ENCODE measurements at regions not wholly inside any gene's neighbourhood (a gene's known extent, or its start where the extent isn't known, plus 50 kb on each side); places are given as distances from the start of the nearest gene placed in this dataset.

DNA sequence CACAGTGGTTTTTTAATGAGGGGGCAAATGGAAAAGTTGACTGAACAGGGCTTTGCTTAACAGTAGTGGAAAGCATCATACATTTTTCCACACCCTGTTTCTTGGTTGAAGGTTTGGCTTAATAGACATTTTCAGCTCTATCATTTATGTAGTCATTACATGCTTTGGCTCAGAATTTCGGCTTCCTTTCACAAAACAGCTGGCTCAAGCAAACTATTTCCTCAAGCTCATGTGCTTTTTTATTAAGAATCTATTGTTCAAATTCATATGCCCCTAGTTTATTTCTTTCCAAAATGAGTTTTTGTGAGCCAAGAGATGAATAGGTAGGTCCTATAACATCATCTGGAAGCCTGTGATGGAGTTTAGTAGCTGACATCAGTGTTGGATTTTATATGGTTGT, 113.8 kb downstream of the SLITRK6 start:
- Histone ChIP-seq H3K4me2 (ENCODE audit: low read length) (no peak overlapping the region), H2AFZ (ENCODE audit: low read length) (no peak overlapping the region), H3K4me1 (ENCODE audit: insufficient read depth, low read length, poor library complexity, severe bottlenecking) (no peaks in the 10 kb centered on the region), H3K36me3 (ENCODE audit: insufficient read depth, low read length) (no peaks in the 10 kb centered on the region), H3K9me3 (ENCODE audit: low read length) (no peaks in the 10 kb centered on the region), H3K79me2 (ENCODE audit: insufficient read depth, low read depth, low read length) (no peaks in the 10 kb centered on the region), H4K20me1 (ENCODE audit: insufficient read depth, low read length) (no peaks in the 10 kb centered on the region), H3K4me3 (ENCODE audit: low read depth, low read length, poor library complexity, severe bottlenecking) (no peak overlapping the region), H3K27ac (ENCODE audit: low read depth, low read length, poor library complexity, severe bottlenecking) (no peak overlapping the region), H3K9me2 (ENCODE audit: insufficient read depth, low read length) (no peaks in the 10 kb centered on the region)
- intact Hi-C loops (cut with micrococcal nuclease; ENCODE audit: unreplicated experiment) = no loop called here
- POLR2A ChIA-PET = interaction anchor here (1.4 kb wide), 1 partner anchor 11 kb away, joined by 3 read pairs; no protein-coding TSS in a partner anchor
- BruUV-seq (replicated peaks) = no TSS peak
- TF ChIP-seq EZH2phosphoT487 (IDR thresholded peaks at IDR 0.05; ENCODE audit: borderline replicate concordance, low read depth, low read length) = no peak
- TF ChIP-seq, protein P1, sequence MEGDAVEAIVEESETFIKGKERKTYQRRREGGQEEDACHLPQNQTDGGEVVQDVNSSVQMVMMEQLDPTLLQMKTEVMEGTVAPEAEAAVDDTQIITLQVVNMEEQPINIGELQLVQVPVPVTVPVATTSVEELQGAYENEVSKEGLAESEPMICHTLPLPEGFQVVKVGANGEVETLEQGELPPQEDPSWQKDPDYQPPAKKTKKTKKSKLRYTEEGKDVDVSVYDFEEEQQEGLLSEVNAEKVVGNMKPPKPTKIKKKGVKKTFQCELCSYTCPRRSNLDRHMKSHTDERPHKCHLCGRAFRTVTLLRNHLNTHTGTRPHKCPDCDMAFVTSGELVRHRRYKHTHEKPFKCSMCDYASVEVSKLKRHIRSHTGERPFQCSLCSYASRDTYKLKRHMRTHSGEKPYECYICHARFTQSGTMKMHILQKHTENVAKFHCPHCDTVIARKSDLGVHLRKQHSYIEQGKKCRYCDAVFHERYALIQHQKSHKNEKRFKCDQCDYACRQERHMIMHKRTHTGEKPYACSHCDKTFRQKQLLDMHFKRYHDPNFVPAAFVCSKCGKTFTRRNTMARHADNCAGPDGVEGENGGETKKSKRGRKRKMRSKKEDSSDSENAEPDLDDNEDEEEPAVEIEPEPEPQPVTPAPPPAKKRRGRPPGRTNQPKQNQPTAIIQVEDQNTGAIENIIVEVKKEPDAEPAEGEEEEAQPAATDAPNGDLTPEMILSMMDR (conservative IDR thresholded peaks at IDR 0.05; ENCODE audit: low read length) = no peak
- CTCF ChIA-PET (ENCODE audit: unreplicated experiment) = no interaction called here
- DNase-seq (ENCODE audit: low spot score) = no peak

DNA sequence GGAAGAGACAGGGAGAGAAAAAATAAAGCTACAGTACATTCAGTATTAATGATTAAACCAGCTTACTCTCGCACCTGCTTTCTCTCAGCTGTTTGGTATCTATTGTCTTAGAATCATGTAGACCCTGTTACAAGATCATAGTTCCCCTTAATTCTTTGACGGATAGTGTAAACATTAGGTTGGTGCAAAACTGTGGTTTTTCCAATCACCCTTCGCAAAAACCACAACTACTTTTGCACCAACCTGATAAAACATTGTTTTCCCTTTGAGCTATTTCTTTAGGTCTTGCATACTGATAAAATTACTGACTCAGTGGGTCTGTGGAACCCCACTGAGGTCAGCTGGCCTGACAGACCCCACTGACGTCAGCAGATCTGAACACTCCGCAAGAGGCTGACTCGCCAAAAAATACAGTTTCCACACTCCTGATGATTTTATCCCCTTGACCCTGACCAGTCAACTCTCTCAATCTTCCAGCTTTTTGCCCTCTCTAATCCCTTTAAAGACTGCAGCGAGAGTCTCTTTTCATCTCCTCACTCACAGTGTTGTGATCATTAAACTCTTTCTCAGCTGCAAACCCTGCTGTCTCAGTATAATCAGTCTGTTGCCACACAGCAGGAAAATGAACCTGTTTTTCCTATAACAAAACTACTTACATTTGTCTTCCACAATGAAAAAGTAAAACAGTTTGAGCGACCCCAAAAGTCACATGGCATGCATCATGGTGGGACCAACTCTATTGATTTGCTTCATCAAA, 123.9 kb downstream of the SLITRK6 start:
- BruUV-seq (replicated peaks) = no TSS peak
- ChIA-PET CTCF (ENCODE audit: unreplicated experiment) (no interaction called here), POLR2A (interaction anchor here (1.1 to 1.4 kb wide), 2 partner anchors 10 to 21 kb away, joined by 3 to 4 read pairs; no protein-coding TSS in a partner anchor)
- no peak overlapping the region for H3K4me3 ChIP-seq (ENCODE audit: low read depth, low read length, poor library complexity, severe bottlenecking)
- H3K9me3 ChIP-seq (ENCODE audit: low read length) = 0 out of 2 replicates have a peak, but pooled peaks cover 5% of the 10 kb centered on the region
- H4K20me1 ChIP-seq (ENCODE audit: insufficient read depth, low read length) = no peaks in the 10 kb centered on the region
- intact Hi-C loops (cut with micrococcal nuclease; ENCODE audit: unreplicated experiment) = no loop called here
- no peak overlapping the region for H3K4me2 ChIP-seq (ENCODE audit: low read length)
- DNase-seq (ENCODE audit: low spot score) = no peak
- no peak overlapping the region for H3K27ac ChIP-seq (ENCODE audit: low read depth, low read length, poor library complexity, severe bottlenecking)
- no peaks in the 10 kb centered on the region for H3K9me2 ChIP-seq (ENCODE audit: insufficient read depth, low read length)
- no peaks in the 10 kb centered on the region for H3K4me1 ChIP-seq (ENCODE audit: insufficient read depth, low read length, poor library complexity, severe bottlenecking)
- H2AFZ ChIP-seq (ENCODE audit: low read length) = no peak overlapping the region
- no peaks in the 10 kb centered on the region for H3K36me3 ChIP-seq (ENCODE audit: insufficient read depth, low read length)
- H3K79me2 ChIP-seq (ENCODE audit: insufficient read depth, low read depth, low read length) = no peaks in the 10 kb centered on the region
- TF ChIP-seq EZH2phosphoT487 (IDR thresholded peaks at IDR 0.05; ENCODE audit: borderline replicate concordance, low read depth, low read length) = no peak
- TF ChIP-seq, protein P1 (conservative IDR thresholded peaks at IDR 0.05; ENCODE audit: low read length) = no peak

DNA sequence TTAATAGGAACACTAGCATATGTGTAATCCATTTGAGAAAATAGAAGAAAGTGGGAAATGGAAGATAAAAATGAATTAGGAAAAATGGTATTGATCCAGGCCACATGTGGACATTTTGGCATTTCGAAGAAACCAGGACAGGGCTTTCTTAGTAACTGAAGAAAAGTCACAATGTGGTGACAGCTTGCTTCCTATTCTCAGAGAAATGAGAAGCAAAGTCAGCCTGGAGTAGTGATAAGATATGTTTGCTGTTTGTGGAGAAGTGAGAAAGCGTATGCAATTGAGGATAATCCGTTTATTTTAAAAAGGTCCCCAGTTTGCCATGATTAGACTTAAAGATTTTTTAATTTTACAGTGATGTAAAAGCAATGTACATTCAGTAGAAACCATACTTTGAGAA, 127.9 kb downstream of the SLITRK6 start:
- Histone ChIP-seq H3K9me3 (ENCODE audit: low read length) (0 out of 2 replicates have a peak, but pooled peaks cover 5% of the 10 kb centered on the region), H3K79me2 (ENCODE audit: insufficient read depth, low read depth, low read length) (no peaks in the 10 kb centered on the region), H4K20me1 (ENCODE audit: insufficient read depth, low read length) (no peaks in the 10 kb centered on the region), H3K4me2 (ENCODE audit: low read length) (no peak overlapping the region), H2AFZ (ENCODE audit: low read length) (no peak overlapping the region), H3K9me2 (ENCODE audit: insufficient read depth, low read length) (no peaks in the 10 kb centered on the region), H3K27ac (ENCODE audit: low read depth, low read length, poor library complexity, severe bottlenecking) (no peak overlapping the region), H3K4me1 (ENCODE audit: insufficient read depth, low read length, poor library complexity, severe bottlenecking) (no peaks in the 10 kb centered on the region), H3K4me3 (ENCODE audit: low read depth, low read length, poor library complexity, severe bottlenecking) (no peak overlapping the region), H3K36me3 (ENCODE audit: insufficient read depth, low read length) (no peaks in the 10 kb centered on the region)
- POLR2A ChIA-PET = no interaction called here
- DNase-seq (ENCODE audit: low spot score) = no peak
- no peak for TF ChIP-seq EZH2phosphoT487 (IDR thresholded peaks at IDR 0.05; ENCODE audit: borderline replicate concordance, low read depth, low read length)
- TF ChIP-seq, protein P1 (conservative IDR thresholded peaks at IDR 0.05; ENCODE audit: low read length) = no peak
- CTCF ChIA-PET (ENCODE audit: unreplicated experiment) = no interaction called here
- no TSS peak for BruUV-seq (replicated peaks)
- intact Hi-C loops (cut with micrococcal nuclease; ENCODE audit: unreplicated experiment) = no loop called here
